IMR-90 (cell line): ENCODE measurements at regions not wholly inside any gene's neighbourhood (a gene's known extent, or its start where the extent isn't known, plus 50 kb on each side); places are given as distances from the start of the nearest gene placed in this dataset.

Experiments used
- ATAC-seq: fragments of 200-7000 bp; cut with Tn5 transposase; 2 replicates; pipeline ENCODE4 v1.9.1; 2020; ENCODE audit warnings: low read depth, mild to moderate bottlenecking, moderate library complexity
- BruUV-seq: library from RNA; stranded (reverse); fragments of 400-500 nt; replicated peaks from 2 replicates; lab custom pipeline; 2021; lab: Mats Ljungman, UMichigan
- CTCF ChIA-PET: fragments of 300-600 bp; formaldehyde crosslinking; extraction: SDS; loops from one replicate; lab custom pipeline; 2021; ENCODE audit warnings: antibody characterized with exemption; lab: Yijun Ruan, JAX
- POLR2A ChIA-PET: fragments of 300-600 bp; sonication (Branson Sonifier 250); formaldehyde crosslinking; loops from one replicate; lab custom pipeline; 2022; ENCODE audit warnings: antibody characterized with exemption; ENCODE audit not compliant: unreplicated experiment; lab: Charles Lee
- DNase-seq: peaks from one replicate; pipeline ENCODE4 v3.0.0; 2013
- H2AFZ ChIP-seq: replicated peaks from 2 replicates; pipeline ENCODE3; 2013; ENCODE audit warnings: low read length, mild to moderate bottlenecking; ENCODE audit not compliant: poor library complexity
- H2AK5ac ChIP-seq: 2 replicates; pipeline ENCODE4 v1.6.1; 2013; ENCODE audit warnings: low read depth, low read length, inconsistent platforms
- H2AK9ac ChIP-seq: replicated peaks from 2 replicates; pipeline ENCODE3; 2013; ENCODE audit warnings: mild to moderate bottlenecking, low read depth, low read length, moderate library complexity; ENCODE audit not compliant: poor library complexity
- H2BK120ac ChIP-seq: 2 replicates; pipeline ENCODE4 v1.6.1; 2013; ENCODE audit warnings: low read depth, low read length, inconsistent platforms
- H2BK15ac ChIP-seq: 3 replicates; pipeline ENCODE4 v1.6.1; 2013; ENCODE audit warnings: low read depth, low read length, inconsistent platforms
- H2BK20ac ChIP-seq: 2 replicates; pipeline ENCODE4 v1.6.1; 2013; ENCODE audit warnings: low read depth, mild to moderate bottlenecking, inconsistent platforms, low read length, moderate library complexity
- H2BK5ac ChIP-seq: 2 replicates; pipeline ENCODE4 v1.6.1; 2013; ENCODE audit warnings: mild to moderate bottlenecking, low read depth, low read length, inconsistent platforms; ENCODE audit not compliant: poor library complexity, severe bottlenecking
- H3K14ac ChIP-seq: replicated peaks from 2 replicates; pipeline ENCODE4 v1.6.1; 2013; ENCODE audit warnings: low read depth, low read length, inconsistent platforms
- H3K18ac ChIP-seq: 2 replicates; pipeline ENCODE4 v1.6.1; 2013; ENCODE audit warnings: low read depth, low read length, control low read depth
- H3K23ac ChIP-seq: 2 replicates; pipeline ENCODE4 v1.6.1; 2013; ENCODE audit warnings: low read depth, low read length, inconsistent platforms
- H3K27ac ChIP-seq: 2 replicates; pipeline ENCODE4 v1.5.1; 2013; ENCODE audit warnings: mild to moderate bottlenecking, control low read depth, low read length; ENCODE audit not compliant: insufficient read depth
- H3K27me3 ChIP-seq: 2 replicates; pipeline ENCODE4 v1.6.1; 2013; ENCODE audit warnings: low read length; ENCODE audit not compliant: control insufficient read depth, insufficient read depth
- H3K36me3 ChIP-seq: 2 replicates; pipeline ENCODE4 v1.6.1; 2013; ENCODE audit warnings: low read length, mixed read lengths; ENCODE audit not compliant: control insufficient read depth, insufficient read depth
- H3K4ac ChIP-seq: 2 replicates; pipeline ENCODE4 v1.6.1; 2013; ENCODE audit warnings: low read depth, low read length, inconsistent platforms
- H3K4me1 ChIP-seq: 2 replicates; pipeline ENCODE4 v1.6.1; 2013; ENCODE audit warnings: low read length, mixed read lengths; ENCODE audit not compliant: control insufficient read depth, insufficient read depth
- H3K4me2 ChIP-seq: 2 replicates; pipeline ENCODE4 v1.6.1; 2013; ENCODE audit warnings: low read depth, mild to moderate bottlenecking, control low read depth, low read length, moderate library complexity
- H3K4me3 ChIP-seq: 2 replicates; pipeline ENCODE4 v1.5.1; 2013; ENCODE audit warnings: low read depth, mild to moderate bottlenecking, control low read depth, low read length, moderate library complexity; ENCODE audit not compliant: insufficient read depth
- H3K56ac ChIP-seq: 2 replicates; pipeline ENCODE4 v1.6.1; 2013; ENCODE audit warnings: low read length, inconsistent platforms; ENCODE audit not compliant: insufficient read depth; ENCODE audit errors: extremely low read depth
- H3K79me1 ChIP-seq, 2 experiments: 2 replicates each; pipeline ENCODE4 v1.6.1; 2013; ENCODE audit warnings: low read length in 2 of 2, inconsistent platforms in 1 of 2, low read depth in 1 of 2
- H3K9ac ChIP-seq: 2 replicates; pipeline ENCODE4 v1.6.1; 2013; ENCODE audit warnings: low read depth, low read length, control low read depth
- H3K9me1 ChIP-seq: 2 replicates; pipeline ENCODE4 v1.6.1; 2013; ENCODE audit warnings: low read length, inconsistent platforms; ENCODE audit not compliant: insufficient read depth
- H3K9me3 ChIP-seq: 2 replicates; pipeline ENCODE4 v1.6.1; 2013; ENCODE audit warnings: low read length; ENCODE audit not compliant: control insufficient read depth, insufficient read depth
- H4K20me1 ChIP-seq: 2 replicates; pipeline ENCODE4 v1.6.1; 2013; ENCODE audit warnings: low read length, inconsistent platforms; ENCODE audit not compliant: insufficient read depth
- H4K5ac ChIP-seq: 2 replicates; pipeline ENCODE4 v1.6.1; 2013; ENCODE audit warnings: mild to moderate bottlenecking, low read depth, low read length, control low read depth
- H4K8ac ChIP-seq, 2 experiments: 2 replicates each; pipeline ENCODE4 v1.6.1; 2013; ENCODE audit warnings: low read depth in 2 of 2, low read length in 2 of 2, control low read depth in 1 of 2, inconsistent platforms in 1 of 2
- H4K91ac ChIP-seq: 2 replicates; pipeline ENCODE4 v1.6.1; 2013; ENCODE audit warnings: low read depth, low read length, inconsistent platforms; ENCODE audit not compliant: insufficient read depth
- BHLHE40 ChIP-seq: fragments of 150-350 bp; IDR thresholded peaks from 2 replicates; pipeline ENCODE4 v1.6.1; 2016; ENCODE audit warnings: mild to moderate bottlenecking, low read depth, low read length
- CEBPB ChIP-seq: IDR thresholded peaks from 2 replicates; pipeline ENCODE4 v1.6.1; 2012; ENCODE audit warnings: low read depth, low read length, improper control_type of control experiment
- CHD1 ChIP-seq: IDR thresholded peaks from 2 replicates; pipeline ENCODE4 v1.6.1; 2012; ENCODE audit warnings: low read depth, low read length, improper control_type of control experiment
- CTCF ChIP-seq: conservative IDR thresholded peaks from 2 replicates; pipeline ENCODE4 v1.5.1; 2012; ENCODE audit warnings: mild to moderate bottlenecking, low read depth, low read length, improper control_type of control experiment
- MAFK ChIP-seq: IDR thresholded peaks from 2 replicates; pipeline ENCODE4 v1.6.1; 2012; ENCODE audit warnings: low read depth, low read length, improper control_type of control experiment
- MAZ ChIP-seq: IDR thresholded peaks from 2 replicates; pipeline ENCODE4 v1.6.1; 2012; ENCODE audit warnings: low read depth, mild to moderate bottlenecking, low read length, improper control_type of control experiment, moderate library complexity, borderline replicate concordance
- MXI1 ChIP-seq: IDR thresholded peaks from 2 replicates; pipeline ENCODE4 v1.6.1; 2012; ENCODE audit warnings: low read depth, mild to moderate bottlenecking, low read length, moderate library complexity, borderline replicate concordance
- NFE2L2 ChIP-seq: fragments of 150-350 bp; IDR thresholded peaks from 2 replicates; pipeline ENCODE4 v1.6.1; 2016; ENCODE audit warnings: low read depth, mild to moderate bottlenecking, low read length
- POLR2A ChIP-seq: IDR thresholded peaks from 2 replicates; pipeline ENCODE4 v1.6.1; 2012; ENCODE audit warnings: mild to moderate bottlenecking, low read depth, low read length
- RAD21 ChIP-seq: IDR thresholded peaks from 2 replicates; pipeline ENCODE4 v1.6.1; 2012; ENCODE audit warnings: low read length, improper control_type of control experiment
- RFX5 ChIP-seq: IDR thresholded peaks from 2 replicates; pipeline ENCODE4 v1.8.0; 2012; ENCODE audit warnings: low read depth, mild to moderate bottlenecking, low read length, moderate library complexity
- WGBS, 2 experiments: methylation state at CpG; one replicate each; pipeline versions ENCODE4 v1.1.5 to v1.1.7; 2013; ENCODE audit warnings: missing lambda C conversion rate in 2 of 2; ENCODE audit not compliant: insufficient read length in 1 of 2; ENCODE audit errors: extremely low coverage in 2 of 2; 5-methylcytosine and 5-hydroxymethylcytosine counted together
- dilution Hi-C: fragments of 300-500 bp; cut with HindIII; formaldehyde crosslinking; loops from one replicate; pipeline ENCODE4 v1.14.3; 2018; ENCODE audit warnings: low sequenced_read_pairs; ENCODE audit not compliant: unreplicated experiment
- in situ Hi-C: fragments of 300-500 bp; cut with MboI; formaldehyde crosslinking; loops from 3 replicates; pipeline ENCODE4 v1.14.3; 2019; ENCODE audit warnings: low sequenced_read_pairs, inconsistent platforms, mixed read lengths
- intact Hi-C: fragments of 100-400 bp; cut with micrococcal nuclease; formaldehyde crosslinking; loops from 2 replicates; pipeline ENCODE4 v1.10.0; 2022
- TF ChIP-seq, protein P1 (sequence below): fragments of 150-350 bp; IDR thresholded peaks from 2 replicates; pipeline ENCODE4 v1.6.1; 2017; ENCODE audit warnings: mild to moderate bottlenecking, antibody characterized with exemption, low read length, low read depth

DNA sequence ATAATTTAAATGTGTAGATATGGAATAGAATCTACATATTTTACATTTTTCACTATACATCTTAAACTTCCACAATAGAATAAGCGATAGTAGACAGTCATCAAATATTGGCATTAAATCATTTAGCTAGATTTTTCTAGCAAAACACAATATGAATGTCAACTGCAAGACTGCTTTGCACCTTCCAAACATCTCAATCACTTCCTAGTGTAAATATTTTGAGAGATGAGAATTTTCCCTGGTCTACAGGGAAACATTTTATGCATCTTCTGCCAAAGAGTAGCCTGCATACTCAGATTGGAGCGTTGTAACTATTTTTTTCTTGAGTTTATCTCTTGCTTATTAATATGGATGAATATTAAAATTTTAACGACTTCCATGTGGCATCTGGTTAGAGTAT lies 897.4 kb downstream of the CENPC start:
- H3K4me3 ChIP-seq, result no peak overlapping the region
- H3K4me2 ChIP-seq, result no peak overlapping the region
- no peak overlapping the region for H2BK15ac ChIP-seq
- H3K14ac ChIP-seq, result no peak overlapping the region
- no peak for DNase-seq
- no peak overlapping the region for H3K9ac ChIP-seq
- no peaks in the 10 kb centered on the region for H3K79me1 ChIP-seq
- BruUV-seq, result no TSS peak
- TF ChIP-seq RAD21 (no peak), RFX5 (no peak), CHD1 (no peak), MXI1 (no peak), MAZ (no peak), CEBPB (no peak), MAFK (no peak), BHLHE40 (no peak), CTCF (no peak), NFE2L2 (no peak), POLR2A (no peak)
- TF ChIP-seq, protein P1, sequence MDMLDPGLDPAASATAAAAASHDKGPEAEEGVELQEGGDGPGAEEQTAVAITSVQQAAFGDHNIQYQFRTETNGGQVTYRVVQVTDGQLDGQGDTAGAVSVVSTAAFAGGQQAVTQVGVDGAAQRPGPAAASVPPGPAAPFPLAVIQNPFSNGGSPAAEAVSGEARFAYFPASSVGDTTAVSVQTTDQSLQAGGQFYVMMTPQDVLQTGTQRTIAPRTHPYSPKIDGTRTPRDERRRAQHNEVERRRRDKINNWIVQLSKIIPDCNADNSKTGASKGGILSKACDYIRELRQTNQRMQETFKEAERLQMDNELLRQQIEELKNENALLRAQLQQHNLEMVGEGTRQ, result no peak
- H2AK5ac ChIP-seq, result no peak overlapping the region
- H2BK5ac ChIP-seq, result no peak overlapping the region
- no peak overlapping the region for H3K27ac ChIP-seq
- H2BK20ac ChIP-seq, result no peak overlapping the region
- no peak overlapping the region for H2AK9ac ChIP-seq
- H3K4ac ChIP-seq, result no peak overlapping the region
- H3K36me3 ChIP-seq, result no peaks in the 10 kb centered on the region
- no peak overlapping the region for H2BK120ac ChIP-seq
- dilution Hi-C loops (no loop called here), in situ Hi-C loops (no loop called here), intact Hi-C loops (no loop called here)
- ChIA-PET POLR2A (no interaction called here), CTCF (no interaction called here)
- no peak overlapping the region for H2AFZ ChIP-seq
- H4K8ac ChIP-seq, result no peak overlapping the region
- H3K9me1 ChIP-seq, result no peaks in the 10 kb centered on the region
- no peak overlapping the region for H3K18ac ChIP-seq
- H4K5ac ChIP-seq, result no peak overlapping the region
- ATAC-seq, result no peak
- no peaks in the 10 kb centered on the region for H4K20me1 ChIP-seq
- WGBS, 2 experiments, result no CpG with 5 or more reads among the region's 3 CpGs
- H3K23ac ChIP-seq, result no peak overlapping the region
- no peak overlapping the region for H3K56ac ChIP-seq
- no peaks in the 10 kb centered on the region for H3K9me3 ChIP-seq
- H3K4me1 ChIP-seq, result no peaks in the 10 kb centered on the region
- no peak overlapping the region for H4K91ac ChIP-seq
- no peaks in the 10 kb centered on the region for H3K27me3 ChIP-seq
